GM23338 (cell line): ENCODE measurements at regions not wholly inside any gene's neighbourhood (a gene's known extent, or its start where the extent isn't known, plus 50 kb on each side); places are given as distances from the start of the nearest gene placed in this dataset.

Source experiments
- ATAC-seq: fragments of 200-7000 bp; cut with Tn5 transposase; 3 replicates; pipeline ENCODE4 v1.9.1; 2020
- DNase-seq: peaks from one replicate; pipeline ENCODE4 v3.0.0-alpha.2; 2015; ENCODE audit warnings: low spot score
- H2AFZ ChIP-seq: fragments of 200-600 bp; sonication (generic); 2 replicates; pipeline ENCODE4 v1.8.0; 2016; ENCODE audit warnings: antibody characterized with exemption, mild to moderate bottlenecking, moderate library complexity
- H3F3A ChIP-seq: fragments of 200-600 bp; sonication (generic); replicated peaks from 2 replicates; pipeline ENCODE4 v1.8.0; 2017; ENCODE audit warnings: antibody characterized with exemption, mixed run types, low read depth
- H3K27ac ChIP-seq: fragments of 200-600 bp; sonication (generic); 2 replicates; pipeline ENCODE4 v1.6.1; 2016; ENCODE audit warnings: low read depth
- H3K27me3 ChIP-seq: fragments of 200-600 bp; sonication (generic); 2 replicates; pipeline ENCODE4 v1.8.0; 2016; ENCODE audit warnings: mild to moderate bottlenecking, mixed run types, moderate library complexity; ENCODE audit not compliant: insufficient read depth
- H3K36me3 ChIP-seq: fragments of 200-600 bp; sonication (generic); 2 replicates; pipeline ENCODE4 v1.8.0; 2016; ENCODE audit warnings: mild to moderate bottlenecking; ENCODE audit not compliant: insufficient read depth
- H3K4me1 ChIP-seq: fragments of 200-600 bp; sonication (generic); 2 replicates; pipeline ENCODE4 v1.8.0; 2016; ENCODE audit warnings: mild to moderate bottlenecking, moderate library complexity; ENCODE audit not compliant: insufficient read depth
- H3K4me2 ChIP-seq: fragments of 200-600 bp; sonication (generic); 2 replicates; pipeline ENCODE4 v1.7.1; 2017; ENCODE audit warnings: mixed run types
- H3K4me3 ChIP-seq: fragments of 200-600 bp; sonication (generic); 2 replicates; pipeline ENCODE4 v1.6.1; 2016; ENCODE audit warnings: mixed run types
- H3K79me2 ChIP-seq: fragments of 200-600 bp; sonication (generic); replicated peaks from 2 replicates; pipeline ENCODE4 v1.8.0; 2017; ENCODE audit warnings: mild to moderate bottlenecking; ENCODE audit not compliant: insufficient read depth
- H3K9me2 ChIP-seq: fragments of 200-600 bp; sonication (generic); 2 replicates; pipeline ENCODE4 v1.8.0; 2017; ENCODE audit not compliant: insufficient read depth
- H4K20me1 ChIP-seq: fragments of 200-600 bp; sonication (generic); replicated peaks from 2 replicates; pipeline ENCODE4 v1.8.0; 2017; ENCODE audit warnings: mild to moderate bottlenecking; ENCODE audit not compliant: insufficient read depth
- H3K27ac Mint-ChIP-seq: 2 replicates; pipeline ENCODE4 v1.8.0; 2020; ENCODE audit warnings: inconsistent platforms, mild to moderate bottlenecking, moderate library complexity, mixed read lengths
- H3K27me3 Mint-ChIP-seq: 3 replicates; pipeline ENCODE4 v1.8.0; 2022; ENCODE audit warnings: low read depth, mild to moderate bottlenecking, moderate library complexity, mixed read lengths, inconsistent platforms; ENCODE audit not compliant: insufficient read depth, poor library complexity
- H3K36me3 Mint-ChIP-seq: 3 replicates; pipeline ENCODE4 v1.8.0; 2021; ENCODE audit warnings: low read depth, mild to moderate bottlenecking, inconsistent platforms, moderate library complexity, mixed read lengths
- H3K4me1 Mint-ChIP-seq: 3 replicates; pipeline ENCODE4 v1.8.0; 2020; ENCODE audit warnings: mild to moderate bottlenecking, inconsistent platforms, mixed read lengths
- H3K4me3 Mint-ChIP-seq: 3 replicates; pipeline ENCODE4 v1.8.0; 2021; ENCODE audit warnings: moderate library complexity, mild to moderate bottlenecking, inconsistent platforms, mixed read lengths
- H3K9me3 Mint-ChIP-seq: 3 replicates; pipeline ENCODE4 v1.8.0; 2020; ENCODE audit warnings: moderate library complexity, mild to moderate bottlenecking, inconsistent platforms, mixed read lengths
- ETS1 ChIP-seq: IDR thresholded peaks from 2 replicates; pipeline ENCODE4 v1.6.1; 2016; ENCODE audit warnings: antibody characterized with exemption
- EZH2 ChIP-seq: fragments of 200-600 bp; sonication (generic); IDR thresholded peaks from one replicate; pipeline ENCODE4 v1.8.0; 2017; ENCODE audit warnings: antibody characterized with exemption, mild to moderate bottlenecking, low read depth; ENCODE audit not compliant: unreplicated experiment
- EZH2phosphoT487 ChIP-seq: fragments of 200-600 bp; sonication (generic); IDR thresholded peaks from one replicate; pipeline ENCODE4 v1.8.1; 2018; ENCODE audit warnings: antibody characterized with exemption; ENCODE audit not compliant: unreplicated experiment
- NANOG ChIP-seq: IDR thresholded peaks from 2 replicates; pipeline ENCODE4 v1.6.1; 2016; ENCODE audit warnings: antibody characterized with exemption, borderline replicate concordance
- REST ChIP-seq: IDR thresholded peaks from one replicate; pipeline ENCODE4 v1.6.1; 2018; ENCODE audit warnings: antibody characterized with exemption; ENCODE audit not compliant: unreplicated experiment
- STAT1 ChIP-seq: IDR thresholded peaks from one replicate; pipeline ENCODE4 v1.6.1; 2016; ENCODE audit warnings: antibody characterized with exemption; ENCODE audit not compliant: unreplicated experiment
- ZNF114 ChIP-seq: fragments of 250-450 bp; sonication (Bioruptor Pico); IDR thresholded peaks from 2 replicates; pipeline ENCODE4 v1.5.0; 2020; ENCODE audit warnings: mild to moderate bottlenecking, moderate library complexity
- ZNF331 ChIP-seq: fragments of 250-450 bp; sonication (Bioruptor Pico); IDR thresholded peaks from 2 replicates; pipeline ENCODE4 v1.5.0; 2020; ENCODE audit warnings: low read depth, mild to moderate bottlenecking, moderate library complexity
- ZNF462 ChIP-seq: fragments of 250-450 bp; sonication (Bioruptor Pico); IDR thresholded peaks from 2 replicates; pipeline ENCODE4 v1.5.0; 2020; ENCODE audit warnings: mild to moderate bottlenecking, moderate library complexity

- Histone ChIP-seq H3K9me2 (peaks cover 8% of the 10 kb centered on the region), H3K79me2 (no peaks in the 10 kb centered on the region), H3K27ac (no peak overlapping the region), H2AFZ (no peak overlapping the region), H3K4me2 (no peak overlapping the region), H3K4me3 (no peak overlapping the region), H3K4me1 (no peaks in the 10 kb centered on the region), H4K20me1 (no peaks in the 10 kb centered on the region), H3K36me3 (peaks cover 8% of the 10 kb centered on the region), H3F3A (no peaks in the 10 kb centered on the region), H3K27me3 (no peaks in the 10 kb centered on the region)
- ATAC-seq (no peak), DNase-seq (no peak)
- Mint-ChIP-seq H3K36me3 (peaks cover 12% of the 10 kb centered on the region; the same call in 2 of the 3 replicates), H3K27ac (no peak overlapping the region), H3K27me3 (peaks cover 1% of the 10 kb centered on the region), H3K4me1 (peaks cover 7% of the 10 kb centered on the region; the same call in 1 of the 3 replicates), H3K4me3 (no peak overlapping the region), H3K9me3 (peaks cover 26% of the 10 kb centered on the region)
- no peak for TF ChIP-seq REST
- TF ChIP-seq STAT1: no peak
- no peak for TF ChIP-seq ZNF114
- TF ChIP-seq EZH2phosphoT487: no peak
- TF ChIP-seq ZNF331 (CRISPR knock-in tag): no peak
- no peak for TF ChIP-seq NANOG
- TF ChIP-seq EZH2: no peak
- TF ChIP-seq ZNF462: no peak
- TF ChIP-seq ETS1: no peak
Measured at GRCh38 chr1:61580417-61580816, 144.5 kb downstream of the TM2D1 start.
